ENCODE measurements at regions not wholly inside any gene's neighbourhood (a gene's known extent, or its start where the extent isn't known, plus 50 kb on each side); places are given as distances from the start of the nearest gene placed in this dataset.
A peak's percentile ranks its signal among the peaks of the same experiment; 100 is the strongest.

DNA sequence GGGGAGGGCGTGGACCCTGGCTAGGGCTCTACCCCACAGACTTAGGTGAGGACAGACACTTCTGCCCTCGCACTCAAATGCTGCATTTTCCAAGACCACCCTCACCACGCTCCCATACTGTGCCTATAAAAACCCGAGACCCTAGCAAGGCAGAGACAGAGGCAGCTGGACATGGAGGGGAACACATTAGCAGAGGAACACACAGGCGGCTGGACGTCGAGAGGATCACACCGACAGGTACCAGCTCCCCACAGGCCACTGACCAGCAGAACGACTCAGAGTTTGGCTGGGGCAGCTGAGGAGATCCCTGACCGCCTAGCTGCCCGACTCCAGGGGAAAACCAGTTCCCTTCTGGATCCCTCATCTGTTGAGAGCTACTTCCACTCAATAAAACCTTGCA lies 338.2 kb upstream of the SMIM30 start:
- DNase-seq (ENCODE audit: low spot score), result no peak

DNA sequence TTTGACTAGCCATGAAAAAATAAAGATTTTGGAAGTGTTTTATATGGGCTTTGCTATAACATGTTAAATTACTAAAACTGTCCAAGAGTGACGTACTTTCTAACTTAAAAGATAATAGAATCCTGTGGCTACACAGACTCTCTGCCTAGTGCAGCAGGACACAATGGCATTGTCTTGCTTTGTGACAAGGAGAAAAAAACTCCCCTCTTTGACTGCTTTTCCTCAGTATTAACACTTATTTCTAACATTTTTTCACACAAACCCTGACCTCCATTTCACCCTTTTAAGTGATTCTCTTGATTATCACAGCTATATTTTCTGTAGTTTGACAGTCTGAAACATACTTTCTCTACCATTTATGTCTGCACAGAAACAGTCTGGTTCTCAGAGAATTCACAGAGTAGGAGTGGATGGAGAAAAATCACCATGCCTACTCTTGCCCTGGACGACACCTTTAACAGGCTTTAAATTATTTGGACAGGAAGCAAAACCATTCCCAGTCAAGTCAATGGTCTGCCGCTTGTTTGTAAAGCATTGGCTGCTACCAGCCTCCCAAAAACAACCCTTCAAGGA lies 336.3 kb upstream of the SMIM30 start:
- DNase-seq (ENCODE audit: low spot score), result no peak

DNA sequence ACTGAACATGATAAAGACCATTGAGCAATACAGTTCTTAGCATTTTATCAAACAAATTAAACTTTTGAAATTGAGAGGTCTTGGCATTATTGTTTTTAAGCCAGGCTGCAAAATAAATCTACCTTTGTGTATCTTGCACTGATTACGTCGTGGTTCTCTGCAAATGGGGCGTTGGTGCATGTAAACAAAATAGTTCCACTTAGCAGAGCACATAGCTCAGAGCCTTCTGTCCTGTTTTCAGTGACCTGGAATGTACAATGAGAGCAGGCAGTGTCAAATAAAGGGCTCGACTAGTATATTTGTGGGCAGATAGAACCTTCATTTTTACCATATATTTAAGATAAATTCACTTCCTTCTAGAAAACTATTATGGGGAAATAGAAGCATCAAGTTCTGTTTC lies 333.9 kb upstream of the SMIM30 start:
- no peak for DNase-seq (ENCODE audit: low spot score)

DNA sequence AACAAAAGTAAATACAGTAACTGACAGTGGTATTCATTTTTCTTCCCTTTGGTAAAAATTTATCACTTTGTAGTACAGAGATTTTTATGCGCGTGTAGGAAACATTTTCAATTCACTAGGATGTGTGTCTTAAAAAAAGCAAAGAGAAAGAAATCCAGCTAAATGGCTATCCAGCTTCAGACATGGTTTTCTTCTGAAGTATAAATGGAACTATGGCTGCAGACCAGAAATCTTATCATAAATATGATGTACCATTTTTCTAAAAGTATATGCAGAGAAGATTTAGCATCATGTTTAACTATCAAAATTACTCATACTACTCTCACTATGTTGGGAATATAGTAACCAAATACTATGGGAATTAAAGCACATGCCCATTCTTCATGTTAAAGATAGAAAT lies 328.4 kb upstream of the SMIM30 start:
- no peak for DNase-seq (ENCODE audit: low spot score)

DNA sequence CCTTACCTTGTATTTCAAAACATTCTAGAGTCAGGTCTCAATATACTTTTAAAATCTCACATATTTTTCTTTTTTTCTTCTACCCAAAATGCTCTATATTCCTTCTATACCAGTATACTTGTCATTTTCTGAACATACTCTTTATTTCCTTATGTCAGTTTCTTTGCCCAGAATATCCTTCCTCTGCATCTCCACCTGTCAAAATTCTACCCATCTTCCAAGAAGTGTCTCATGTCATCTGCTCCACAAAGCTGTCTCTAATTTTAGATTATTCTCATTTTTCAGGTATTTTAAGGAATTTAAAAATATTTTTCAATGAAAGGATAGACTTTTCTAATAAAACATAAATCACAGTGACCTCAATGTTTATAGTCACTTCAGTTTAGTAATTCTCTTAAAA lies 328.0 kb upstream of the SMIM30 start:
- no peak for DNase-seq (ENCODE audit: low spot score)

DNA sequence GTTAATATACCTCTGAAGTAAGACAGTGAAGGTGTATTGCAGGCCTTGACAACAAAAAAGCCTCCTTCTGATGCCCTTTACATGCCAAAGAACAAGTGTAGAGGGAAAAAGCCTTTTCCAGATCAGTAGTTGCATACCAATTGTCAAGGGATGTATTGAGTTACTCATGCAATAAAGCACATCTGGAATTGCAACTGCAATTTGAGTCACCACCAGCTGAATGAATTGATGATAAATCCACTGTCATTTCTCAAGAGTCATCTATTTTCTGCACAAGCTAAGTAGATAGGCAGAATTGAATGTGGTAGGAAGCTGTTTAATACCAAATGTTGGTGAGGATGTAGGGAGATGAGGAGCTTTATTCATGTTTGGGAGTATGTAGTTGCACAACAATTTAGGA lies 325.9 kb upstream of the SMIM30 start:
- no peak for DNase-seq (ENCODE audit: low spot score)

DNA sequence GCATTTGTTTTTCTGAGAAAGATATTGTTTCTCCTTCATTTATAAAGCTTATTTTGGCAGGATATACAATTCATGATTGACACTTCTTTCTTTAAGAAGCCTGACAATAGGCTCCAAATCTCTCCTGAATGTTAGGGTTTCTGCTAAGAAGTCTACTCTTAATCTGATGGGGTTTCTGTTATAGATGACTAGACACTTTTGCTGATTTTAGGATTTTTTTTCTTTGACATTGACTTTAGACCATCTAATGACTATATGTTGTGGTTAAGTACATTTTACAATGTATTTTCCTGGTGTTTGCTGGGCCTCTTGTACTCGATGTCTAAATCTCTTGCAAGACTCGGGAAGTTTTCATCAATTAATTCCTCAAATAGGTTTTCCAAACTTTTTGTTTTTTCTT lies 321.8 kb upstream of the SMIM30 start:
- DNase-seq (ENCODE audit: low spot score), result no peak

DNA sequence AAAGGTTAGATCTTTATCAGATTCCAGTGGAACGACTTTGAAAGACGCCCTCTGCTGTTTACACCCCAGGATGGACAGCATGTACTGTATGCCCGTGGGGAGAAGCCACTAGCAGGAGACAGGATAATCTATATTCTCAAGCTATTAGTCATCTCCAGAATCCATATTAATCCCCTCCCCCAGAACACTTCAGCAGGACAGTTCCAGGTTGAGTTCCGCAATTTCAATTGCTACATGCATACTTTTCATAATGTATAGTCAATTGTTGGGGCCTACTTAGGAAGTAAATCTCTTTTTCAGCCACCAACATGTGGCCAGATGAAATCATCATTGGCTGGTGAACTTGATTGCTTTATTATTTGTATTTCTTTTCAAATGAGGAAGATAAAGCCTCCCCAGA lies 313.1 kb upstream of the SMIM30 start:
- no peak for DNase-seq (ENCODE audit: low spot score)

DNA sequence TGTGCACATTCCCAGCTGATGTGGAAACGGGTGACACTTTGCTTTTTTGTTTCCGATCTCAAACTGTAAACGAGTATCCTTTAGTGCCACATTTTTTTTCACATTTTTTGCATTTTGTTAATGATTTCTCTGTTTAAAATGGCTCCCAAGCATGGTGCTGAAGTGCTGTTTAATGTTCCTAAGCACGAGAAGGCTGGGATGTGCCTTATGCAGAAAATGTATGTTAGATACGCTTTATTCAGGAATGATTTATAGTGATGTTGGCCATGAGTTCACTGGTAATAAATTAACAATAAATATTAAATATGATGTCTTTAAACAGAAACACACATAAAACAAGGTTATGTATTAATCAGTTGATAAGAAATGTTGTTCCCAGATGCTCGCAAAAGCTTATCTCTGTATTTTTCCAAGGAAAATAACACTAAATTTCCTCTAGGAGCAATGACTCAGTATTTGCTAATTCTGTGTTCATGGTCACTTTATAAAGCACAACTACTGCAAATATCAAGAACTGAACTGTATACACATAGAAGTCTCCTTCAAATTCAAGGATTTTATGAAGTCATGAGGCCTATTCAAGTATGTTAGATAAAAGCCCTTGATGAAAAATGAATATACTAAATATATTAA lies 305.9 kb upstream of the SMIM30 start:
- no peak for DNase-seq (ENCODE audit: low spot score)

DNA sequence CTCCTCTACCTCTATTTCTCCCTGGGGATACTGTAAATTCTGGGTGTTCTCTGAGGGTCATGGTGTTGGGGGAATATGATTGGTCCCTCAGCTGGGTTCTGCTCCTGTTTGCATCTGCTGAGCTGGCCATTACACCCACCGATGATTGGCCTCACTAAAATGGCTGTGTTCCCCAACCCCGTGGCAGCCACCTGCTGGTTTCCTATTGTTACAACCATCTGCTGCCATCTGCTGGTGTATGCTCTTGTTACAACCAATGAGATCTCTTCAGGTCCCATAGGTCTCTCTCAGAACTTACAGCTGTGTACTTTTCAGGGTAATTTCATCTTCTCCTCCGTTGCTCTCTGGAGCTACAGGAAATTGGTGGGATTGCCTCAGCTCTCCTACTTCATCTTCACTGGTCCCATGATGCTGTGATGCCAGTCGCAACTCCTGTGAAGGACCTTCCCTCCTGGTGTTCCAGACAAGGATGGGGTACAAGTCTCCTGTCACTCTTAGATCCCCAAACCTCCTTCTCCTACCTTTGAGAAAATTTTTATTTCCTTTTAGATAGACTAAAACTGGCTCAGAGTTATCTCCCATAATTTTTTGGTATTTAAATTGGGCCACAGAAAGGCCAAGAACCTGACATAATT lies 303.5 kb upstream of the SMIM30 start:
- DNase-seq (ENCODE audit: low spot score), result peak; percentile 72

DNA sequence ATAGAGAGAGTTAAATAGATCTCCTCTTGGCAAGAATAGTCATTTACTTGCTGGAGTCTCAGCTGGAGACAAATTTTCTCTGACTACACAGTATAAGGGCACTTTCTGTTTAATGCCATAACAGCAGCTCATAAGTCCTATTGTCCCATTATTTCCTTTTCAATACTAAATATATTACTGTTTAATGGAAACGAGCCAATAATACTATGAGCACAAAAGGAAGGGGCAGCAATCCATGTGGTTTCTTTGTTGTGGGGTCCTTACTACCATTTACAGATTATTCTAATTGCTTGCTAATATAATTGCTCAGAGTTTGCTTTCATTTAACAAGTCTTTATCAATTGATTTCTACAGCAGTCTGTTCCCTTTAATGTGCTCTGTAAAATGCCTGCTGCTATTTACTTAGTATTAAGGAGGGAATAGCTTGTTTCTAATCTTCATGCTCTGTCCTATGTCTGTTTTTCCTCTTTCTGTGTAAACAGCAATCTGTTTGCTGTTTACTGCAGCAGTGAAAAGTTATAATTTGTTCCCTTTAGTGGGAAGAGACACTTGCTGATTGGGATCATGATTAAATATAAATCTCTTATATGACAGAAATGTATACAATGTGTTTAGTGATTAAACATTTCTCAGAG lies 296.2 kb upstream of the SMIM30 start:
- DNase-seq (ENCODE audit: low spot score), result no peak

DNA sequence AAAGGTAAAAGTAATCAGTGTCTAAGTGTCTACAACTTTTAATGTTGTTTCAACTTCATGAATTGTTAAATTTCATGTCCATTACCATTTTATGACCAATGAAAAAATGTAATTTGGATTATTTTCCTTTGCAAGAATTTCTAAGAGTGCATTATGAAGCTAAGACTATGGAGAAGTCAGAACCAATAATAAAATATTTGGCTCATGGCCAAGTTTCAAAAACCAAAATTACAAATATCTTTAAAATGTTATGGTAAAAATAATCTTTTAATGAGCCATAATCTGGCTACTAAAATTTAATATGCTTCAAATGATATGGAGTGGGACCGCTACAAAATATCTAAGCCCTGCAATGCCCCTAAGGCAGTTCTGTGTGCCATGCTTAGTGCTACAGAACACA lies 294.1 kb upstream of the SMIM30 start:
- no peak for DNase-seq (ENCODE audit: low spot score)

DNA sequence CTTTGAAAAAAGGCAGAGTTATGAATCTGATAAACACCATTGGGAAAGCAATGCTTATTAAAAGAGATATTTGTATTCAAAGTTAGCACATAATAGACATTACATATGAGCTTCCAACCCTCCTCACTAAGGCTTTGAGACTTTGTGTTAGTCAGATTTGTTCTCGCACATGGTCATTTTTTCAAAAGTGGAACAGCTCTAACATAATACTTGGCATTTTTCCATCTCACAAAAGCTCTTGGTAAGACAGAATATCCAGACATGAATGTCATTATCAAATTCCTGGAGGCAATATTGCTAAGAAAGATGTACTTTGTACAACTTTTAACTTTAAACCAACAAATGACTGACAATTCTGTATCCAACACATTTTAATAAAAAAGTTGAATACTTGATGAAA lies 292.4 kb upstream of the SMIM30 start:
- DNase-seq (ENCODE audit: low spot score), result no peak

DNA sequence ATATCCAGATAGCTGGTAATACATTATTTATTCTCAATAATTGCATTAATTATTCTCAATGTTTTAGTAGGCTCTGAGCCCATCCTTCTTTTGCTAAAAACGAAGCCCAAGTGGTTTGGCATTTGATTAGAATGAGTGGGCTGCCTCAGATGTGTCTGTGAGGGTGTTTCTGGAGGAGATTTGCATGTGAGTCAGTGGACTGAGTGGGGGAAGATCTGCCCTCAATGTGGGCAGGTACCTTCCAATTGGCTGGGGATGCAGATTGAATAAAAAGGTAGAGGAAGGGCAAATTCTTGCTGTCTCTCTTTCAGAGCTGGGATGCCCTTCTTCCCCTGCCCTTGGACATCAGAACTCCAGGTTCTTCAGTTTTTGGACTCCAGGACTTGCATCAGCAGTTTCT lies 290.6 kb upstream of the SMIM30 start:
- no peak for DNase-seq (ENCODE audit: low spot score)

DNA sequence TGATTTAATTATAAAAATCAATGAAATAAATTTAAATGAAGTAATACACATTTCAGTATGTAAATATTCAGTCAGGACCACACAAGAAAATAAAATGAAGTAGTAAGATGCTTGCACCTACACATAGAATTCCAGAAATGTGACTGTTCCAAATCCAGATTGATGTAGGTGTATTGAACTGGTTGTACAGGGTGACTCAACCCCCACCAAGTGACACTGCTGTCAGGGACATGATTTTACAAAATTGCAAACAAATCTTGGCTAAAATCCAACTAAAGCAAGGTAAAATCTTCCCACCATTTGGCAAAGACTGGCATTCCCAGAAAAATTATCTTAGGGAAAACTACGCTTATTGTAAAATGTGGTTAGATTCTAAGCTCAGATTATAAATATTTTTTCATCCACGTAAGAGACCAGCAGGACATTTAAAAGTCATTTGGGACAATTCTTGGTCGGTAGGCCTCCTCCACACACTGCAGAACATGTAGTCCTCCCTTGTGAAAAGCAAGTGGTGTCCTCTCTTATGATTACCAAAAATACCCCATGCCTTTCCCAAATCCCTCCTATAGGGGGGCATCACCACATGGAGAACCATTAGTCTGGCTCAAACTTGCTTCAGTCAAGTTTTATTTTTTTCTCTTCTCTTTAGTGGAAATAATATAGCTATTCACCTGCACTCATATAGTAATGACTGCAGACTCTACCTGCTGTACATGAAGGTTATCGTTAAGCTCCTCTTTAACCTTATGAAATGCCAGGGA lies 287.1 kb upstream of the SMIM30 start:
- no peak for DNase-seq (ENCODE audit: low spot score)

DNA sequence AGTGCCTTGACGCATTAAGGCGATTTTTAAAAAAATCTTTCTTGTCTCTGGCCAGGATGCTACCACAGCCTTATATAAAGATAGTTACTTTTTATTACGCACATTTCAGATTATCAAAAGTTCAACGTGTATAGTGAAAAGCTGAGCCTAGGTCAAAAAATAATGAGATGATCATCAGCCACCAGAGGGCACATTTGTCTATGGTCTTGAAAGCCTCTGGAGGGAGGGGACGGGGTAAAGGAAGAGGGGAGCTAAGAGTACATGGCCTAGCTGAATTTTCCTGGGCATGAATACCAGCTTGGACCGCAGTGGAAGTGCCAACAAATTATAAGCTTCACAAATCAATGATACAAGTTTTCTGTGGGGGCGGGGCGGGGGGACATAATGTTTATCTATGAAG lies 285.9 kb upstream of the SMIM30 start:
- DNase-seq (ENCODE audit: low spot score), result no peak

DNA sequence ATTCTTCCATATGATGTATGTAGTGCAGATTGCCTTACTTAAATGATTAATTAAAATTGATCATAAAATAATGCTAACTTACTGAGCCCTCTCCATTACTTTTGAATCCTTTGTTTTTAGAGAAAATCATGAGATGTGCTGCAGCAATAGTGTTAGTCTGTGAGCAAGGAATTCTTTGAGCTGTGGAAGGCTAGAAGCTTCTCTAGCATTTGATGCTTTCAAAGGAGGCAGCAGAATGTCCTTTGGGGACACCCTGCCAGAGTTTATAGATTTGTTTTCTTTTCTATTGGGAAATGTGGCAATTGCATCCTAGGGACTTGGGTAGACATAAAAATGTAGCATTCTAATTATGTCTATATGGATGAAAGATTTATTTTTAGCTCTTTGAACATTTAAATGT lies 284.1 kb upstream of the SMIM30 start:
- no peak for DNase-seq (ENCODE audit: low spot score)

DNA sequence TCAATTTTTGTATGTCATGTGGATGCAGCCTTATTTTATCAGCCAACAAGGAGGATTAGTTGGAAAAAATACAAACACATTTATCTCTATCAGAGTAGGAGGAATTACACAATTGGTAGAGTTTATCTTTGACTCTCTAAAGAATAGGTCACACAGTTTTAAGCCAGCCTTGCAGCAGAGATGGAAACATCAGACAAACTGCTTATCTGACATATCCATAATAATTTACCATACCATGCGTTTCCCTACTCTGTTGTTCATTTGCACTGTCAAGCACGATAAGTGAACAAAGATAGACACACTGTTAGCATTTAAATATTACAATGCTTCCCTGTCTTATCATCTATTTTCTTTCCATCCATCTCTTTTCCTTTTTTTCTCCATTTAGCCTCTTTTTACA lies 283.7 kb upstream of the SMIM30 start:
- DNase-seq (ENCODE audit: low spot score), result no peak

DNA sequence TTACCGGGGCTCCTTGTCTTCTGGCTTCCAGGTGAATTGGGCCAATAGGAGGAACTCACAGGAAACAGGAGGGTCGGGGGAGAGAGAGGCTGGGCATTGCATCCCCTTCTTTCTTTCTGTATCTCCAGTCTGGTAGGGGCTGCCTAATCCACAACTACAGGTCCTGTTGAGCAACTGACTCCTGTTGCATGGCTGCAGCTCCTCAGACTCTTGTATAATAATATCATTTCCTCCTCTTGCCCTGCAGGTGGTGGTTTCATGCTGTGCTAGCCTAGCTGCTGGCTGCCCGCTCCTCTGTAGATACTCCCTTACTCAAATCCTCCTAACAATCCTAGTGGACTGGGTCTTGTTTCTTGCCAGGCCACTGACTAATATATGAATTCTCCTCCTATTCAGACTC lies 276.5 kb upstream of the SMIM30 start:
- no peak for DNase-seq (ENCODE audit: low spot score)

DNA sequence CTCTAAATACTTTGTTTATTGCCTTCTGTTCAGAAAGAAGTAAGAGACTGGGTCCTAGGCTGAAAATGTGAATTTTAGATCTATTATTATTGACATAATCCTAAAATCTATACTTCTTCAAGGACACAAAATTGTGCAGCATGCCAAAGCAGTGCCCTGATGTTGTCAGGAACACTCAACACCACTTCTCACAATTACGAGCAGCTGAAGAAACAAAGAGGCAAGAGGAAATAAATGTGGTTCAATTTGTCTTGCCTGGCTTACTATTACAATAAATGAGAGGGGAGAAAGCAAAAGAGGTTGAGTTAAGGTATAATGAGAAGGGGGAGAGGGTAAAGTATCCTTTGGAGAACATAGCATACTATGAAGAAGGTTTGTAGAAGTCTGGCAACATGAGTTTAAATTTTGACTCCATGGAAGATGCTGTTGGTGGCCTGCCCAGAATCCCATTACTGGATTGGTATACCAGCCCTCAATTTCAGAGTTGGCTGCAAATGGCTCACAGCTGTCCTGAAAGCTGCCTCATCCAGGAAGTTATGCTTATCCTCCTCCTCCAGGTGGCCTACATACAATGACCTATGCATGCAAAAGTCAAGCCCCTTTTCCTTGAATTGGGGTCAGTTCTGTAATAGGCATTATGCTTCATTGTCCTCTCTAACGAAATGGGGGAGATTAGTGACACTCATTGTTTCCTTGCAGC lies 274.6 kb upstream of the SMIM30 start:
- DNase-seq (ENCODE audit: low spot score), result no peak

DNA sequence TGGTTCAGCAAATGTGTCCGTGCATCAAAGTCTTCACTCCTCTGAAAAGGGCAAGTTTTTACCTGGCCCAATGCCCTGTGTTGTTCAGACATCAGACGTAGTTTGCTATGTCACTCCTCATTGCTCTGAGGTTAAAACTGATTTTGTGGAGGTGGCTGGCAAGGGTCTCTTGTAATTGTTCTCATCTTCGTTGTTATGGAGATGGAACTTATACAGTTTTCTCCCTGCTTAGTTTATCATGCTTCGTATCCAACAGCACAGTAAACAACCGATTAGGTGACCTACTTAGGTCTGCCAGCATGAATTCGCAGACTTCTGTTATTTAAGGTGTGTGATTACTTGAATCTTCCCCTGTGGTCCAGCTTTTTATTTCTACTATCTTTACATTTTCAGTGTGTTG lies 274.1 kb upstream of the SMIM30 start:
- DNase-seq (ENCODE audit: low spot score), result no peak

DNA sequence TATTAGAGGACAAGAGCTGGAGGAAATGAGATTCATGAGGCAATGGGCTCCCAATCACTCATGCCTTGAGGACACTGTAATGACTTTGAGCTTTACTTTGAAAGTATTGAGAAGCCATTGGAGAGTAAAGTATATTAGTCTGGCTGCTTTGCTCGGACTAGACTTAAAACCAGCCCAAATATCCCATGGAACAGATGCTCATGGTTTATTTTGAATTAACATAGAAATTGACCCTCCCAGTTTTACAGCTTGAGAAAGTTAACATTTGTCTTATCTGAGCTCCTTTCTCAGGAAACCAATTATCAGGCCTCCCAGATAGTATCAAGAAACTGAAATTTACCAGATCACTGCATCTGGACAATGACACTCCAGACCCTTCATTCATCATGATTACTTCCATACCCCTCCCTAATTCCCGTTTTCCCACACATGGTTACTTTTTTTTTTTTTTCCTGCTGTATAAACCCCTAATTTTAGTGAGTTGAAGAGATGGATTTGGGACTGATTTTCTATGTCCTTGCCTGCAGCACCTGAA lies 270.8 kb upstream of the SMIM30 start:
- no peak for DNase-seq (ENCODE audit: low spot score)

Data from kidney capillary endothelial cell (primary cell).